ENCODE measurements at regions not wholly inside any gene's neighbourhood (a gene's known extent, or its start where the extent isn't known, plus 50 kb on each side); places are given as distances from the start of the nearest gene placed in this dataset.

- no peak for DNase-seq
Observed at GRCh38 chr3:11089931-11090330, 64.4 kb upstream of the HRH1 start.

DNA sequence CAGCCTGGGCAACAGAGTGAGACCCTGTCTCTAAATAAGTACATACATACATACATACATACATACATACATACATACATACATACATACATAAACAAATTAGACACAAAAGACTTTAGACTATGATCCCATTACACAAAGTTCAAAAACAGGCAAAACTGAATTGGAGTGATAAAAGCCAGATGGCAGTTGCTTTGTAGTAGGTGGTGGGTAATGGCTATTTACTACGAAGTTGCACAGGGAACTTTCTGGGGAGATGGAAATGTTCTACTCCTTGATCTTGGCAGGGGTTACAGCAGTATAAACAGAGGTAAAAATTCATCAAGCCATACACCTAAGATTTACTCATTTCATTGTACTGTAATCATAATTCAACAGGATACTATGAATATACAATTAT lies 63.7 kb upstream of the HRH1 start:
- DNase-seq, result no peak

DNA sequence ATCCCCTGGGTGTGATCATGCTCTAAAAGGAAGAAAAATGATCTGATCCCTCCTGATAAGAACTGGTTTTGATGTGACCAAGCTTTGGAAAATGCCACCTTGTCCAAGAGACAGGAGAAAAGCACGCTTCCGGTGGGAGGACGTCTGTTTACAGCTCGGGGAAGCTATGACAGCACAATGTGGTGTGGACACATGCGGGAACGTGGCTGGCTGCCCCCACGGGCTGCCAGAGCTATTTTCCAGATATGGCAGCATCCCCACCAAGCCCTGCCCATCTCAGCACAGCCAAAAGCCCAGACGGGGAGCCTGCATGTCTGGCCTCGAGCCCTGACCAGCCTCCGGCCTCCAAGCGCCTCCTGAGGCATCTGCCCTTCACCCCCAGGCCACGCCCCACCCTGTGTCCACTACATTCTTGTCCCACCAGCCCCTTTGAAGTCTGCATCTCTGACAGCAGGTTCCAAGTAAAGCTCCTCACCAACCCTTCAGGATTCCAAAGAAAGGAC lies 63.2 kb upstream of the HRH1 start:
- DNase-seq, result no peak

- DNase-seq, result no peak
Observed at GRCh38 chr3:11091791-11092190, 62.5 kb upstream of the HRH1 start.

GRCh38 chr3:11093823-11094340 lies 60.4 kb upstream of the HRH1 start:
- no peak for DNase-seq

DNA sequence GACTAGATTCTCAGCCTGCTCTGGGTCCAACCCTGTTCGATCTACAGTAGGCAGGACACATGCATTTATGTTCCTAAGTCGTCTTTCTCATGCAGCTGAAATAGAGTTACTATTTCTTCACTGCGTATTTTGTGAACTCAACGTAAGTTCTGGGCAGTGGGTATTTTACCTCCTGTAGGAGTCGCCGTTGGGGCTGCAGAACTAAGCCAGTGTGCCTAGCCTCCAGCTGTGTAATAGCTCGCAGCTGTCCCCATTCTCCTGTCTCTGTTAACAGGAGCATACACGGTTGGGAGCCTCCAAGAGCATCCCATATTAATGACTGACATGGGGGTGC lies 58.4 kb upstream of the HRH1 start:
- DNase-seq, result no peak

- DNase-seq, result peak; percentile 38
Observed at GRCh38 chr3:11096266-11097139, 57.8 kb upstream of the HRH1 start.

DNA sequence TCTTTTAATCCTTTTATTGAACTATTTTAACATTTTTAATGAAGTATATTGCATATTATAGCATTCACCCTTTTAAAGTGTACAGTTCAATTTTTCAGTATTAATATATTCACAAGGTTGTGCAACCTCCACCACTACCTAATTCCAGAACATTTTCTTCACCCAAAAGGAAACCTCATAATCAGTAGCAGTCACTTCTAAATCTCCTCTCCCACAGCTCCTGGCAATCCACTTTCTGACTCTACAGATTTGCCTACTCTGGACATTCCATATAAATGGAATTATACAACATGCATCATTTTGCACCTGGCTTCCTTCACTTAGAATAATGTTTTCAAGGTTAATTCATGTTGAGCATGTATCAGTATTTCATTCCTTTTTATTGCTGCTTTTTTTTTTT lies 55.0 kb upstream of the HRH1 start:
- no peak for DNase-seq

Data from skin of body (tissue), 1 donor.